GM19468 (cell line): ENCODE measurements at regions not wholly inside any gene's neighbourhood (a gene's known extent, or its start where the extent isn't known, plus 50 kb on each side); places are given as distances from the start of the nearest gene placed in this dataset.
"Not testable (repeated sequence)": the region's sequence is repeated elsewhere in the genome, so short reads cannot be mapped to it uniquely, and the experiment has no call there.

Experiments
- ATAC-seq: cut with Tn5 transposase; IDR thresholded peaks from one replicate; pipeline ENCODE4 v1.9.1; 2021; ENCODE audit warnings: mild to moderate bottlenecking, moderate library complexity, moderate number of reproducible peaks; ENCODE audit not compliant: unreplicated experiment; ENCODE audit errors: extremely low read depth

GRCh38 chr3:94775746-94776145, 712.9 kb downstream of the NSUN3 start:
- no peak for ATAC-seq

GRCh38 chr3:94776401-94776915, 713.6 kb downstream of the NSUN3 start:
- no peak for ATAC-seq

GRCh38 chr3:94778289-94778688, 715.4 kb downstream of the NSUN3 start:
- no peak for ATAC-seq

- no peak for ATAC-seq
Measured at GRCh38 chr3:94778814-94779494, 716.1 kb downstream of the NSUN3 start.

GRCh38 chr3:94779699-94780098, 716.8 kb downstream of the NSUN3 start:
- ATAC-seq: no peak

GRCh38 chr3:94784274-94784673, 721.4 kb downstream of the NSUN3 start:
- ATAC-seq: no peak

GRCh38 chr3:94787066-94787465, 724.2 kb downstream of the NSUN3 start:
- no peak for ATAC-seq

GRCh38 chr3:94787734-94788270, 724.9 kb downstream of the NSUN3 start:
- no peak for ATAC-seq

GRCh38 chr3:94794563-94794962, 731.7 kb downstream of the NSUN3 start:
- ATAC-seq: no peak

GRCh38 chr3:94799420-94800060, 736.7 kb downstream of the NSUN3 start:
- no peak for ATAC-seq

GRCh38 chr3:94811836-94812235, 749.0 kb downstream of the NSUN3 start:
- ATAC-seq: no peak

GRCh38 chr3:94821241-94821640, 758.4 kb downstream of the NSUN3 start:
- no peak for ATAC-seq

- no peak for ATAC-seq
Measured at GRCh38 chr3:94822298-94822697, 759.4 kb downstream of the NSUN3 start.

- ATAC-seq: not testable (repeated sequence)
Measured at GRCh38 chr3:94846251-94846650, 783.4 kb downstream of the NSUN3 start.

- ATAC-seq: no peak
Measured at GRCh38 chr3:94862703-94863102, 799.8 kb downstream of the NSUN3 start.

- no peak for ATAC-seq
Measured at GRCh38 chr3:94869059-94869547, 806.2 kb downstream of the NSUN3 start.

- no peak for ATAC-seq
Measured at GRCh38 chr3:94873751-94874150, 810.9 kb downstream of the NSUN3 start.

GRCh38 chr3:94875149-94875548, 812.3 kb downstream of the NSUN3 start:
- no peak for ATAC-seq

- ATAC-seq: no peak
Measured at GRCh38 chr3:94887065-94887464, 824.2 kb downstream of the NSUN3 start.

- ATAC-seq: no peak
Measured at GRCh38 chr3:94896994-94897393, 834.1 kb downstream of the NSUN3 start.

GRCh38 chr3:94904156-94904674, 841.4 kb downstream of the NSUN3 start:
- ATAC-seq: no peak
